Keratinocyte (primary cell): ENCODE measurements at regions not wholly inside any gene's neighbourhood (a gene's known extent, or its start where the extent isn't known, plus 50 kb on each side); places are given as distances from the start of the nearest gene placed in this dataset.

Source experiments
- DNase-seq: peaks from one replicate; pipeline ENCODE4 v3.0.0-alpha.2; 2011; ENCODE audit warnings: low read depth, missing footprints, low spot score
- FAIRE-seq: peaks from 2 replicates; lab custom pipeline; 2011; peaks lifted over from hg19 to GRCh38; lab: Jason Lieb, UNC
- H2AFZ ChIP-seq: 2 replicates; pipeline ENCODE4 v1.6.0; 2012; ENCODE audit warnings: low read length, control low read depth, inconsistent platforms; ENCODE audit not compliant: control insufficient read depth
- H3K27ac ChIP-seq: 2 replicates; pipeline ENCODE4 v1.5.1; 2011; ENCODE audit warnings: low read length; ENCODE audit not compliant: control insufficient read depth, insufficient read depth
- H3K27me3 ChIP-seq: 3 replicates; pipeline ENCODE4 v1.6.0; 2011; ENCODE audit warnings: low read length; ENCODE audit not compliant: control insufficient read depth, insufficient read depth; ENCODE audit errors: extremely low read depth
- H3K36me3 ChIP-seq, 2 experiments: 2 replicates in 1 of 2; 3 replicates in 1 of 2; pipeline ENCODE4 v1.5.1; 2011; ENCODE audit warnings: low read length in 2 of 2, mild to moderate bottlenecking in 1 of 2; ENCODE audit not compliant: control insufficient read depth in 2 of 2, insufficient read depth in 2 of 2; ENCODE audit errors: extremely low read depth in 1 of 2
- H3K4me1 ChIP-seq: 3 replicates; pipeline ENCODE4 v1.5.1; 2011; ENCODE audit warnings: low read length; ENCODE audit not compliant: control insufficient read depth, insufficient read depth; ENCODE audit errors: extremely low read depth
- H3K4me2 ChIP-seq: 3 replicates; pipeline ENCODE4 v1.6.0; 2011; ENCODE audit warnings: low read depth, low read length; ENCODE audit not compliant: control insufficient read depth, insufficient read depth; ENCODE audit errors: extremely low read depth
- H3K4me3 ChIP-seq, 3 experiments: fragments of 200-600 bp in 1 of 3; sonication (generic) in 1 of 3; 2 replicates in 2 of 3; 3 replicates in 1 of 3; pipeline ENCODE4 v1.5.1; 2011 to 2016; ENCODE audit warnings: low read length in 3 of 3, mild to moderate bottlenecking in 3 of 3, control low read depth in 2 of 3, inconsistent platforms in 1 of 3, low read depth in 1 of 3, mixed read lengths in 1 of 3, mixed run types in 1 of 3, moderate library complexity in 1 of 3; ENCODE audit not compliant: control insufficient read depth in 2 of 3, insufficient read depth in 2 of 3; ENCODE audit errors: extremely low read depth in 1 of 3
- H3K79me2 ChIP-seq: 2 replicates; pipeline ENCODE4 v1.6.0; 2012; ENCODE audit warnings: low read length; ENCODE audit not compliant: control insufficient read depth, insufficient read depth
- H3K9ac ChIP-seq: 3 replicates; pipeline ENCODE4 v1.6.0; 2011; ENCODE audit warnings: low read length; ENCODE audit not compliant: control insufficient read depth, insufficient read depth; ENCODE audit errors: extremely low read depth
- H3K9me1 ChIP-seq: 3 replicates; pipeline ENCODE4 v1.6.0; 2011; ENCODE audit warnings: low read length; ENCODE audit not compliant: control insufficient read depth, insufficient read depth; ENCODE audit errors: extremely low read depth
- H3K9me3 ChIP-seq: 2 replicates; pipeline ENCODE4 v1.5.1; 2012; ENCODE audit warnings: low read depth, low read length; ENCODE audit not compliant: control insufficient read depth
- H4K20me1 ChIP-seq: 3 replicates; pipeline ENCODE4 v1.6.0; 2011; ENCODE audit warnings: low read length; ENCODE audit not compliant: control insufficient read depth, insufficient read depth; ENCODE audit errors: extremely low read depth
- EZH2 ChIP-seq: IDR thresholded peaks from one replicate; pipeline ENCODE4 v1.6.1; 2012; ENCODE audit warnings: inconsistent platforms, mild to moderate bottlenecking, low read length, moderate library complexity
- dilution Hi-C: fragments of 300-500 bp; cut with MboI; formaldehyde crosslinking; loops from one replicate; pipeline ENCODE4 v1.7.0; 2020; ENCODE audit warnings: low sequenced_read_pairs; ENCODE audit not compliant: extremely low pct_ligation_motif_present
- TF ChIP-seq, protein P1 (sequence below), 3 experiments: IDR thresholded peaks in 1 of 3; conservative IDR thresholded peaks in 1 of 3; optimal IDR thresholded peaks in 1 of 3; 2 replicates in 2 of 3; 3 replicates in 1 of 3; pipeline versions ENCODE3 to v1.5.1; 2011; ENCODE audit warnings: low read length in 3 of 3, mild to moderate bottlenecking in 3 of 3, moderate library complexity in 2 of 3, control low read depth in 1 of 3, inconsistent platforms in 1 of 3; ENCODE audit not compliant: insufficient read depth in 2 of 3; ENCODE audit errors: extremely low read depth in 1 of 3

GRCh38 chr6:139533573-139534471, 159.4 kb upstream of the CITED2 start:
- TF ChIP-seq, protein P1, sequence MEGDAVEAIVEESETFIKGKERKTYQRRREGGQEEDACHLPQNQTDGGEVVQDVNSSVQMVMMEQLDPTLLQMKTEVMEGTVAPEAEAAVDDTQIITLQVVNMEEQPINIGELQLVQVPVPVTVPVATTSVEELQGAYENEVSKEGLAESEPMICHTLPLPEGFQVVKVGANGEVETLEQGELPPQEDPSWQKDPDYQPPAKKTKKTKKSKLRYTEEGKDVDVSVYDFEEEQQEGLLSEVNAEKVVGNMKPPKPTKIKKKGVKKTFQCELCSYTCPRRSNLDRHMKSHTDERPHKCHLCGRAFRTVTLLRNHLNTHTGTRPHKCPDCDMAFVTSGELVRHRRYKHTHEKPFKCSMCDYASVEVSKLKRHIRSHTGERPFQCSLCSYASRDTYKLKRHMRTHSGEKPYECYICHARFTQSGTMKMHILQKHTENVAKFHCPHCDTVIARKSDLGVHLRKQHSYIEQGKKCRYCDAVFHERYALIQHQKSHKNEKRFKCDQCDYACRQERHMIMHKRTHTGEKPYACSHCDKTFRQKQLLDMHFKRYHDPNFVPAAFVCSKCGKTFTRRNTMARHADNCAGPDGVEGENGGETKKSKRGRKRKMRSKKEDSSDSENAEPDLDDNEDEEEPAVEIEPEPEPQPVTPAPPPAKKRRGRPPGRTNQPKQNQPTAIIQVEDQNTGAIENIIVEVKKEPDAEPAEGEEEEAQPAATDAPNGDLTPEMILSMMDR (optimal IDR thresholded peaks at IDR 0.05 in 1 of 3, IDR thresholded peaks at IDR 0.05 in 1 of 3, conservative IDR thresholded peaks at IDR 0.05 in 1 of 3; ENCODE audit: extremely low read depth in 1 of 3, insufficient read depth in 2 of 3, low read length in 3 of 3): no peak
- TF ChIP-seq EZH2: no peak
- DNase-seq (no peak), FAIRE-seq (peak; percentile 5)
- H3K9me3 ChIP-seq: no peaks in the 10 kb centered on the region
- H4K20me1 ChIP-seq: no peaks in the 10 kb centered on the region
- peak overlapping the region; percentile 72 for H3K4me2 ChIP-seq
- peak overlapping the region in 2 of 3 experiments; percentile 9 to 49 for H3K4me3 ChIP-seq
- H3K79me2 ChIP-seq: no peaks in the 10 kb centered on the region
- H3K27ac ChIP-seq: peak overlapping the region; percentile 19
- H3K4me1 ChIP-seq: peaks cover 15% of the 10 kb centered on the region
- no peaks in the 10 kb centered on the region for H3K36me3 ChIP-seq
- dilution Hi-C loops: no loop called here
- peak overlapping the region; percentile 77 for H2AFZ ChIP-seq
- H3K9me1 ChIP-seq: no peaks in the 10 kb centered on the region
- H3K9ac ChIP-seq: no peak overlapping the region
- H3K27me3 ChIP-seq: no peaks in the 10 kb centered on the region

DNA sequence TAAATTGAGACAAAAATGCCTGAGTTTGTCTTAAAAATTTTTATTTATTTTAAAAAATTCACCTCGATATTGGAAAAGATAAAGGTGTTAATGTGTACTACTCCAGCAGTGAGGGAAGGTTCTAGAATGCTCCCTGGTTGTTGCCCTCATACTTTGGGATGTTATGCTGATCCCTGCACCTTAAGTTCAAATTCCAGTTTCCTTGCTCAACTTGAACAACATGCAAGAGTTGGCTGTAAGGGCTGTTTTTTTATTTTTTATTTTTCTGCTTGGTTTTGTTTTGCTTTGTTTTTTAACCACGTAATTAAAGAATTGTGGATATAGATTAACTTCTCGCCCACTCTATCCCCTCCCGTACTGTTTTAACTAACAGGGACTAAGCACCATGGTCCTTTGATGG, 158.7 kb upstream of the CITED2 start:
- FAIRE-seq (no peak), DNase-seq (no peak)
- Histone ChIP-seq H4K20me1 (no peaks in the 10 kb centered on the region), H2AFZ (peak overlapping the region; percentile 77), H3K27me3 (no peaks in the 10 kb centered on the region), H3K4me2 (peak overlapping the region; percentile 72), H3K4me1 (peaks cover 15% of the 10 kb centered on the region), H3K9me1 (no peaks in the 10 kb centered on the region), H3K4me3 (no peak overlapping the region), H3K9ac (no peak overlapping the region), H3K79me2 (no peaks in the 10 kb centered on the region), H3K9me3 (no peaks in the 10 kb centered on the region), H3K27ac (no peak overlapping the region), H3K36me3 (no peaks in the 10 kb centered on the region)
- dilution Hi-C loops: no loop called here
- TF ChIP-seq, protein P1 (optimal IDR thresholded peaks at IDR 0.05 in 1 of 3, IDR thresholded peaks at IDR 0.05 in 1 of 3, conservative IDR thresholded peaks at IDR 0.05 in 1 of 3; ENCODE audit: extremely low read depth in 1 of 3, insufficient read depth in 2 of 3, low read length in 3 of 3): no peak
- no peak for TF ChIP-seq EZH2
